Progenitor cell of endocrine pancreas (in vitro differentiated cells): ENCODE measurements at regions not wholly inside any gene's neighbourhood (a gene's known extent, or its start where the extent isn't known, plus 50 kb on each side); places are given as distances from the start of the nearest gene placed in this dataset.
A peak's percentile ranks its signal among the peaks of the same experiment; 100 is the strongest.

ENCODE experiments used
- DNase-seq: peaks from one replicate; pipeline ENCODE4 v3.0.0; 2021; ENCODE audit warnings: low spot score; ENCODE audit not compliant: unreplicated experiment
- H3K27ac Mint-ChIP-seq: 2 replicates; pipeline ENCODE4 v1.8.0; 2021; ENCODE audit warnings: mild to moderate bottlenecking, moderate library complexity, mixed read lengths
- H3K27me3 Mint-ChIP-seq: 2 replicates; pipeline ENCODE4 v1.8.0; 2021; ENCODE audit warnings: mixed read lengths
- H3K36me3 Mint-ChIP-seq: 2 replicates; pipeline ENCODE4 v1.8.0; 2022; ENCODE audit warnings: mixed read lengths; ENCODE audit not compliant: insufficient read depth
- H3K4me1 Mint-ChIP-seq: 2 replicates; pipeline ENCODE4 v1.8.0; 2021; ENCODE audit warnings: low read depth, mixed read lengths
- H3K4me3 Mint-ChIP-seq: 2 replicates; pipeline ENCODE4 v1.8.0; 2021; ENCODE audit warnings: low read depth, mild to moderate bottlenecking, moderate library complexity, mixed read lengths
- H3K9me3 Mint-ChIP-seq: 2 replicates; pipeline ENCODE4 v1.8.0; 2021; ENCODE audit warnings: low read depth, mixed read lengths
- CTCF ChIP-seq: fragments of 200-600 bp; sonication (generic); IDR thresholded peaks from one replicate; pipeline ENCODE4 v1.5.0; 2021; ENCODE audit warnings: antibody characterized with exemption, mild to moderate bottlenecking; ENCODE audit not compliant: unreplicated experiment

- no peak overlapping the region for H3K4me3 Mint-ChIP-seq
- peaks cover 3% of the 10 kb centered on the region for H3K9me3 Mint-ChIP-seq
- H3K27ac Mint-ChIP-seq, result no peak overlapping the region
- peaks cover 18% of the 10 kb centered on the region for H3K27me3 Mint-ChIP-seq
- no peak for TF ChIP-seq CTCF
- no peaks in the 10 kb centered on the region for H3K4me1 Mint-ChIP-seq
- no peak for DNase-seq
- no peaks in the 10 kb centered on the region for H3K36me3 Mint-ChIP-seq
Observed at GRCh38 chr18:24669015-24669414, 208.6 kb downstream of the HRH4 start.

GRCh38 chr18:24669502-24669901 lies 209.1 kb downstream of the HRH4 start:
- Mint-ChIP-seq H3K36me3 (no peaks in the 10 kb centered on the region), H3K9me3 (peaks cover 3% of the 10 kb centered on the region), H3K4me1 (no peaks in the 10 kb centered on the region), H3K4me3 (no peak overlapping the region), H3K27me3 (peaks cover 13% of the 10 kb centered on the region), H3K27ac (no peak overlapping the region)
- no peak for TF ChIP-seq CTCF
- DNase-seq, result no peak

GRCh38 chr18:24672165-24672941 lies 211.9 kb downstream of the HRH4 start:
- peak overlapping the region; percentile 53 for H3K27ac Mint-ChIP-seq
- TF ChIP-seq CTCF, result no peak
- peaks cover 2% of the 10 kb centered on the region for H3K9me3 Mint-ChIP-seq
- H3K27me3 Mint-ChIP-seq, result peaks cover 11% of the 10 kb centered on the region
- no peaks in the 10 kb centered on the region for H3K4me1 Mint-ChIP-seq
- H3K36me3 Mint-ChIP-seq, result no peaks in the 10 kb centered on the region
- no peak for DNase-seq
- H3K4me3 Mint-ChIP-seq, result no peak overlapping the region

- Mint-ChIP-seq H3K27ac (no peak overlapping the region), H3K4me1 (no peaks in the 10 kb centered on the region), H3K27me3 (peaks cover 10% of the 10 kb centered on the region), H3K36me3 (no peaks in the 10 kb centered on the region), H3K4me3 (no peak overlapping the region), H3K9me3 (no peaks in the 10 kb centered on the region)
- DNase-seq, result no peak
- TF ChIP-seq CTCF, result no peak
Observed at GRCh38 chr18:24674200-24674599, 213.8 kb downstream of the HRH4 start.

GRCh38 chr18:24674605-24675004 lies 214.2 kb downstream of the HRH4 start:
- Mint-ChIP-seq H3K4me3 (no peak overlapping the region), H3K4me1 (no peaks in the 10 kb centered on the region), H3K27ac (no peak overlapping the region), H3K36me3 (no peaks in the 10 kb centered on the region), H3K9me3 (no peaks in the 10 kb centered on the region), H3K27me3 (peaks cover 10% of the 10 kb centered on the region)
- no peak for TF ChIP-seq CTCF
- DNase-seq, result no peak
